GM12891 (cell line): ENCODE measurements at regions not wholly inside any gene's neighbourhood (a gene's known extent, or its start where the extent isn't known, plus 50 kb on each side); places are given as distances from the start of the nearest gene placed in this dataset.
"Not testable (repeated sequence)": the region's sequence is repeated elsewhere in the genome, so short reads cannot be mapped to it uniquely, and the experiment has no call there.

Source experiments
- DNase-seq: peaks from one replicate; pipeline ENCODE4 v3.0.0; 2011; ENCODE audit warnings: low spot score; ENCODE audit not compliant: insufficient read length
- FAIRE-seq: peaks from 2 replicates; lab custom pipeline; 2011; peaks lifted over from hg19 to GRCh38; lab: Jason Lieb, UNC
- PAX5 ChIP-seq: IDR thresholded peaks from 2 replicates; pipeline ENCODE4 v1.6.1; 2011; ENCODE audit warnings: low read length, moderate library complexity, mild to moderate bottlenecking; ENCODE audit not compliant: insufficient read depth, severe bottlenecking
- POLR2A ChIP-seq: IDR thresholded peaks from 2 replicates; pipeline ENCODE4 v1.6.1; 2011; ENCODE audit warnings: low read depth, low read length, control low read depth
- POLR2AphosphoS5 ChIP-seq: IDR thresholded peaks from 2 replicates; pipeline ENCODE4 v1.6.1; 2011; ENCODE audit warnings: low read depth, low read length, control low read depth
- POU2F2 ChIP-seq: IDR thresholded peaks from 2 replicates; pipeline ENCODE4 v1.6.1; 2011; ENCODE audit warnings: low read depth, mild to moderate bottlenecking, control low read depth, low read length, moderate library complexity
- SPI1 ChIP-seq: IDR thresholded peaks from 2 replicates; pipeline ENCODE4 v1.6.1; 2011; ENCODE audit warnings: low read depth, low read length, control low read depth
- TAF1 ChIP-seq: IDR thresholded peaks from 2 replicates; pipeline ENCODE4 v1.6.1; 2011; ENCODE audit warnings: low read depth, low read length, control low read depth

DNA sequence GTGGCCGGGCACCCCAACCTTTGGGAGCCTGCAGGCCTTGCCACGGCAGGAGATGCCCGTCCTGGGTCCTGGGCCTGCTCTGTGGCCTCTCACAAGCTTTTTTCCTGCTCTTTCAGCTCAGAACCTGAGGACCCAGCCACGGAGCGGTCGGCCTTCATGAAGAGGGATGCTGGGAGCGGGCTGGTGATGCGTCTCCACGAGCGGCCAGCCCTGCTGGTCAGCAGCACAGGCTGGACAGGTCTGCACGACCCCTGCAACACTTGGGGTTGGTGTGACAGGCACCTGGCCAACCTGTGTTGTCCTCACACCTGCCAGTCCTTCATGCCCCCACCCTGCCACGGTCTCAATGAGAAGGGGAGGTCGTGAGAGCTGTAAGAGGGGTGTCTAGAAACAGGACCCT is 170.0 kb downstream of the ADRA2C start:
- FAIRE-seq, result no peak
- DNase-seq, result no peak
- TF ChIP-seq PAX5 (no peak), POLR2A (no peak), TAF1 (no peak), POLR2AphosphoS5 (no peak), SPI1 (no peak), POU2F2 (no peak)

DNA sequence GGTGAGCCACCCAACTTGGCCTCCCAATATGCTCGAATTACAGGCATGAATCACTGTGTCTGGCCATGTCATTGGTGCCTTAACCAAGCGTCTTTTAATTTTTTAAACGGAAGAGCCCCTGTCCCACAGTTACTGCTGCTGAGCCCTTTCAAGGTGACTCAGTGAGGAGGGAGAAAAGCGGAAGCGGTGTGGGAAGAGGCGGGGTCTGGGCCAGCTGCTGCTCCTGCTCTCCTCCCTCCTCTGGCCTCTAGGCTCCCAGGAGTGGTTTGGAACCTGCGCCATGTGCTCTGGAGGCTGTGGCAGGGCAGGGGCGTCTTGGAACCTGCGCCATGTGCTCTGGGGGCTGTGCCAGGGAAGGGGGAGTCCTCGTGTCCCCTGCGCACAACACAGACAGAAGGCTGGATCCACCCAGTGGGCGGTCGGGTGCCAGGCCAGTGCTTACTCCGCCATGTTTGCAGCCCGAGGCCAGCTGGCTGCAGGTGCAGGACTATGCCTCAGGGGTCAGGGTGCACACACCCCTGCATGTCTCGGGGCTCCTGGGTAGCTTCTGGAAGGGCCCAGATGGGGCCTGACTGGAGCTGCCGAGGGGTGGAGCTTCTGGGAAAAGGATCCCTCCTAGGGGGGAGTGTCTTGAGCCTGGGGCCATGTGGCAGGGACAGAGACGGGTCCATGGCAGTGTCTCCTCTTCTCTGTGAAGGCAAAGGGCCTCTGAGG is 171.8 kb downstream of the ADRA2C start:
- DNase-seq, FAIRE-seq: not testable (repeated sequence)

DNA sequence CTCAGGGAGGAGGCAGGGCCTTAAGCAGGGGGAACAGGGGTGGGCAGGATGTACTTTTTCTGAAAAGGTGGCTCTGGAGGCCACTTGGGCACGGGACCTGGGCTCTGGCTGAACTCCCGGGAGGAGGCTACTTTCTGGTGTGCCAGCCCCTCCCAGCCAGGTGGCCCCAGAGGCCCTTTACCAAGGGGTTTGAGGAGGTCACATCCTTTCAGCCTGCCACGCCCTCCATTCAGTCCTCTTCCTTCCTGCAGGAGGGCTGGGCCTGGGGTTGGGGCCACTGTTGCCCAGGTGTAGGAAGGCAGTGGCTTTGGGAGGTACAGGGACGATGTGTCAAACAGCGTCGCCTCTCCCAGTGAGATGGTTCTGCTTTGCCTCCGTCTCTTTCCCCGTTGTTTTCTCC is 172.5 kb downstream of the ADRA2C start:
- FAIRE-seq, DNase-seq: not testable (repeated sequence)

DNA sequence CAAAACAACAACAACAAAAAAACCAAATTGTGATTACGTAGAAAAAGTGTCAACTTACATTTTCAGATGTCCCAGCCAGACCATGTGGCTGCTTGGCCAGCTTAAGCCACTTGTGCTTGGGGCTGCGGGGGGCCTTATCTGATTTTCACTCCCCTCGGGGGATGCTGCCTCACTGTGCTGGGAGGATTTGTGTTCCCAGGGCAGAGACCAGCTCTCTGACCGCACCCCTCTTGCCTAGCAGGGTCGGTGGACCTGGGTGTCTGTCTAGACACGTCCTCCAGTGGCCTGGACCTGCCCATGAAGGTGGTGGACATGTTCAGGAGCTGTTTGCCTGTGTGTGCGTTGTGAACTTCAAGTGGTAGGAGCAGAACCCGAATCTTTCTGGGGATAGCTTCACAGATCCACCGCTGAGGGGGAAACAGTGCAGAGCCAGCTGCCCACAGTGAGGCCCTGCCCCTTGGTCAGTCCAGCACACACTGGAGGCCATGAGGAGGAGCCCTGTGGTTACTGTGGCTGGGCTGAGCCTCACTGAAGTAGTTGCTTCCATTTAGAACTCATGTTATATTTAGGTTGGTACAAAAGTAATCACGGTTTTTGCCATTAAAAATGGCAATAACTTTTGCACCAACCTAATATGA is 173.9 kb downstream of the ADRA2C start:
- DNase-seq, FAIRE-seq: not testable (repeated sequence)

DNA sequence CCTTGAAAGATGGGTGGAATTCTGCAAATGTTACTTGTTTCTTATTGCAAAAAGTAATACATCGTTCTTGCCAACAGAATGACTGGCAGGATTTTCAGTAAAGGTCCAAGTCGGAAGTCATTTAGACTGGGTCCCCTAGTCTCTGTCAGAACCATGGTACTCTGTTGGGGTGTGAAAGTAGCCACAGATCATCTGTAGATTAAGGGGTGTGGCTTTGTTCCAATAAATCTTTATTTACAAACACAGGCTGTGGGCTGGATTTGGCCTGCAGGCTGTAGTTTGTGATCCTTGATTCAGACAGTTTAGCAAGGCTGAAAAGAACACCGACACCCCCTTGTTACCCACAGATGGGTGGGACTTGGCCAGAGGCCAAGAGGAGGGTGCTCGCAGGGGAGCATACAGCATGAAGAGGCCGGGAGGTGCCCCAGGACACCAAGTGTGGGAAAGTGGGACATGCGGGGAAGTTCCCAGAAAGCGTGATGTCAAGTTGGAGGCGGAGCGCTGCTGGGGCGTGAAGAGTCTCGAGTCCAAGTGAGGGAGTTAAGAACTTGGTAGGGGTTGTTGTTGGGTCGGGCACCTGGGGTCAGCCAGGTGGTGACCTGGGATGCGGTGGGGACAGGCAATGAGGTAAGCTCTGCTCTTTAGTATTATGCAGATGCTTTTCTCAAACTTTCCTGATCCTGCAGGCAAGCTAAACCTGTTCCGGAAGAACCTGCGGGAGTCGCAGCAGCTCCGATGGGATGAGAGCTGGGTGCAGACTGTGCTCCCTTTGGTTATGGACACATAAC is 175.7 kb downstream of the ADRA2C start:
- not testable (repeated sequence) for FAIRE-seq, DNase-seq

DNA sequence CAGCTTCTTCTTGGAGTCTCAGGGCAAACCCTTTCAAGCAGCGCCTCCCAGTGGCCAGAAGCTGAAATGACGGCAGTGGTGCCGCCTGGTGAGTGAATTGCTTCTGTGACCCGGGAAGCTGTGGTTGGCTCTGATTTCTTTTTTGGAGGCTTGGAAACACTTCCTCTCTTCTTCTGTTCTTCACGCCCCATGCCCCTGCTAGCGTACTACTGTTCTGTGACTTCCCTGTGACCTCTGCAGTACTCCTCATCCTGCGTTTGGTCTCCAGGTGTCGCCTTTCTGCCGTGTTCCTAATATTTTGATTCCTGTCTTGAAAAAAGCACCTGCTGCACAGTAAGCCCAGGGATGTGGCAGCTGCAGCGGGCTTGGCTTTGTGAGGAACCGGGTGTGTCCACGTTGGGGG is 176.4 kb downstream of the ADRA2C start:
- DNase-seq, FAIRE-seq: not testable (repeated sequence)

DNA sequence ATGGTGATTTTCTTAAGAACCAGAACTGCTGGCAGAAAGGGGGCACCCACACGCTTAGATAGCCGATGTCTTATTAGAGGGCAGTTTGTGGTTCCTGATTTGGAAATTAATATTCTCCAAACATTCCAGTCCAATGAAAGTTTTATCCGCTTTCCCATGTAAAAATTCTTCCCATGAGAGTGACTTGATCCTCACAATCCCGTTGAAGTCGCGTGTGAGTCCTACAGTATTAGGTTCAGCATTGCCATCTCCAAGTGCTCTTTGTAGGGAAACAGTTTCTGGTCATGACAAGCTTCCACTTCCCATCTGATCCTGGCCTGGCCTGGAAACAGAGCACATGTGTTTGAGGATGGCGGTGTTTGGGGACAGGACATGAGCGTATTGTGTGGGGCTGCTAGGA is 176.9 kb downstream of the ADRA2C start:
- not testable (repeated sequence) for DNase-seq, FAIRE-seq

DNA sequence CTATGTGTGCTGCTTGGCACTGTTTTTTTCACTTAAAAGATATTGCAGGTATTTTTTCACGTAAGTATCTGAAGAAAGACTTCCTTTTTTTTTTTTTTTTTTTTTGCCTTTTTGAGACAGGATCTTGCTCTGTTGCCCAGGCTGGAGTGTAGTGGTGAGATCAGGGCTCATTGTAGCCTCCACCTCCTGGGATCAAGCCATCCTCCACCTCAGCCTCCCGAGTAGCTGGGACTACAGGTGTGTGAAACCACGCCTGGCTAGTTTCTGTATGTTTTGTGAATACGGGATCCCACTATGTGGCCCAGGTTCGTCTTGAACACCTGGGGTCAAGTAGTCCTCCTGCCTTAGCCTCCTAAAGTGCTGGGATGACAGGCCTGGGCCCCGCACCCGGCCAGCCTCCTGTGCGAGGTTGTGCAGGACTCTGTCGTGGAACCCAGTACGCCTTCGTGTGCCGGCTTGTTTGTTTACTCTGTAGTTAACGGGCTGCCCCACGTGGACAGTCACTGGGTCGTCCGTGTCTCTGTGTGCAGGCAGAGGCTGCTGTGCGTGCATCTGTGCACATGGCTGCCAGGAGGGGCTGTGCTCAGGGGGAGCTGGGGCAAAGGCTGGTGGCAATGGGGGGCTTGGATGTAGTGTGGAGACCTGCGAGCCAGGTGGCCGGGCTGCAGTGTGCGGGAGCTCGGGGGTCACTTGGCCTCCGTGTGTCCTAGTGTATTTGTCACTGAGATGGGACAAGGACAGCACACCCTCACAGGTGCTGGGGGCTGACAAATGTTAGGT is 179.5 kb downstream of the ADRA2C start:
- DNase-seq, result no peak
- FAIRE-seq, result no peak
- no peak for TF ChIP-seq TAF1
- no peak for TF ChIP-seq POLR2A
- TF ChIP-seq SPI1, result no peak
- no peak for TF ChIP-seq PAX5

DNA sequence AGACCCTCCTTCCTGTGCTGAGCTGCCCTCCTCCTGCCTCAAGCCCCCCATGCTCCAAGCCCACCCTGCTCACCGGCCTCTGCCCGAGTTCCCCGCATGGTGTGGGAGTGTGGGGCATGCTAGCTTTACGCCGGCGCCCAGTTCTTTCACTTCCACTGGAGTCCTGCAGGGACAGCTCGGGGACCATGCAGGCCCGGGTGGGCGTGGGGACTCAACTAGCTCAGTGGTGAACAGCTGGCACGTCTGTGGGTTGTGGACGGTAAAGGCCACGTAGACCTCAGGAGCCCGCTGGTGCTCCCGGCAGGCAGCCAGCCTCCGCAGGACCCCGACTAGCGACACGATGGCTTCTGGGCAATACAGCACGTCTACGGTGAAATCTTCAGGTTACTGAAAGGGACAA is 180.4 kb downstream of the ADRA2C start:
- DNase-seq, FAIRE-seq: not testable (repeated sequence)

DNA sequence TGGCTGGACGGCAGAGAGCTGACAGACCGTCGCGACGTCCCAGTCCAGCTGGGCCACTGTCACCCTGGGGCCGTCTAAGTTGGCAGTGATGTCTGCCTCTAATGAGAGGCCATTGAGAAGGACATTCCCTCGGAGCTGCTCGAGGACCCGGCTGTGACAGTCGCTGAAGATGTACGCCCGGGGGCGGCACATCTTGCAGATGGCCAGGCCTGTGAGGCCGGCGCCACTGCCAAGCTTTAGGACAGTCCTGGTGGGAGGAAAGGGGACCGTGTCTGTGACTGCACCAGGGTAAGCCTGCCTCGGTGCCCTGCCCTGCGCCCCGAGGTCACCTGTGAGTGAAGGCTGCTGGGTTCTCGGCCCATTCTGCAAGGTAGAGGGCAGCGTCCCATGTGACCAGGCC is 181.6 kb downstream of the ADRA2C start:
- FAIRE-seq, DNase-seq: not testable (repeated sequence)

DNA sequence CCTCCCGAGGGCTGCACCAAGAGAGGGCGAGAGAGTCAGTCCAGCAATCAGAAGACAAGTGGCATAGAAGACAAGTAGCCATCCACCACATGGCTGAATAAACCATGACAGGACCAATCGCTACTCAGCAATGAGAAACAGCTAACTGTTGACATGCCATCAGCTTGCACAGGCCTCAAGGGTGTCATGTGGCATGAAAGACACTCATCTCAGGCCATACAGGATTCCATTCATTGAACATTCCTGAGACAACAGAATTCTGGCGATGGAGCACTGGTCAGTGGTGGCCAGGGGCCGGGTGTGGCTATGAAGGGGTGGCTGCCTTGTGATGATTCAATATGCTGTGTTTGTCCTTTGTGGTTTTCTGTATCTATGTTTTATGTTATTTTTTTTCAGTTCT is 182.0 kb downstream of the ADRA2C start:
- FAIRE-seq, DNase-seq: not testable (repeated sequence)

DNA sequence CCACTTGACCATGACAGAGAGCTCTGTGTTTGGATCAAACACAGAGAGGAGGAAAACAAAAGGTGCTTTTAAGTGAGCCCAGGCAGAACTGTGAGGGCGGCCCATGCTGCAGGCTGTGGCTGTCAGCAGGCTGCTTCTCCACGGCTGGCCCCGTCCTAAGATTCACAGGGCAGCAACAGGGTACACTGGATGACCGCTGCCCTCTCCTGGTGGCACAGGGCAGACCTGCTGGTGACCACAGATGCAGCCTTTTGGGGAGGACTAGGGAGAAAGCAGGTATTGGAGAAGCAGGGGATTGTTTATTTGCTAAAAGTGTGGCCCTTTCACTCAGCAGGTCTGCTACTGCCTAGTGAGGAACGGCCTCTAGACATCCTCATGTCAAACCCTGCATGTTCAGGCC is 183.7 kb downstream of the ADRA2C start:
- not testable (repeated sequence) for FAIRE-seq, DNase-seq

DNA sequence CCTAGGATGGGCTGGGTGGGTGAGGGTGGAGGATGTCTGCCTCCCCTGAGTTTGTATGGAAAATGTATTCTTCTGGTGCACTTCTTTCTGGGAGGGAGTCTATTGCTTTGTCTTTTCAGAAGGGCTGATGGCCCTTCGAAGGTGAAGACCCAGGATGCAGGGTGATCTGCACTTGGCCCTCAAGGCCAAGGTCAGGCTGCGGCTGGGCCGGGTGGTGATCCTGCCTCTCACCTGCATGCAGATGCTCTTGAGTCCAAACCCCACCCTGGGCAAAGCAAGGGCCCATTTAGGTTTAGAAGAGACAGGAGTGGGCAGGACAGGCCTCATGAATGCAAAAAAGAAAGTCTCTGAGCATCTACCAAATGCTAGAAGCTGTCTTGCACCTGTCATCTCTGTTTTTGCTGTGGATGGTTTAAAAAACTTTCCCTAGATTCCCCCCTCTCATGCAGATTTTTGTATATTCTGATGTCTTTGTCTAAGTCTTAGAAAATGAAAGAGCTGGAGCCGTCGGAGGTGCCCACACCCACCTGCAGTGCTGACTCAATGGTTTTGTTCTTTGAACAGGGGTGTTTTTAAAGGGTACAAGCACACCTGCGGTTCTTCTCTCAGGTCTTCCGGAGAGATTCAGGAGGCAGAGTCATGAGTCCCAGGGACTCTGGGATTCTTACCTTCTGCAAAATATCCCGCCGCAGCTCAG is 186.4 kb downstream of the ADRA2C start:
- FAIRE-seq, DNase-seq: not testable (repeated sequence)

DNA sequence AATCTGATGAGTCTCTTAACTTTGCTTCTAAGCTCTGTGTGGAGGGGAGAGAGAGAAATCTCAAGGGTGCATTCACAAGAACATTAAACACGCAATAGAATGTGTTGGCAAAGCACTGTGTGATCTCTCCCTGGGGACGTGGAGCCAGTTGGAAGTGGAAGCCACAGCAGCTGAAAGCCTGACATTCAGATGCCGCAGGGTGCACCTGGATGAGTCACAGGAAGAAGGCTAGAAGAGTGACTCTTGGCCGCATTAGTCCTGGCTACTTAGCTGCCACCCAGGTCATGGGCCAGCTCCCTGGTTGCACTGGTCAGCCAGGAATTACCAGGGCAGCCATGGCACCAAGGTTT is 186.9 kb downstream of the ADRA2C start:
- DNase-seq, result not testable (repeated sequence)

DNA sequence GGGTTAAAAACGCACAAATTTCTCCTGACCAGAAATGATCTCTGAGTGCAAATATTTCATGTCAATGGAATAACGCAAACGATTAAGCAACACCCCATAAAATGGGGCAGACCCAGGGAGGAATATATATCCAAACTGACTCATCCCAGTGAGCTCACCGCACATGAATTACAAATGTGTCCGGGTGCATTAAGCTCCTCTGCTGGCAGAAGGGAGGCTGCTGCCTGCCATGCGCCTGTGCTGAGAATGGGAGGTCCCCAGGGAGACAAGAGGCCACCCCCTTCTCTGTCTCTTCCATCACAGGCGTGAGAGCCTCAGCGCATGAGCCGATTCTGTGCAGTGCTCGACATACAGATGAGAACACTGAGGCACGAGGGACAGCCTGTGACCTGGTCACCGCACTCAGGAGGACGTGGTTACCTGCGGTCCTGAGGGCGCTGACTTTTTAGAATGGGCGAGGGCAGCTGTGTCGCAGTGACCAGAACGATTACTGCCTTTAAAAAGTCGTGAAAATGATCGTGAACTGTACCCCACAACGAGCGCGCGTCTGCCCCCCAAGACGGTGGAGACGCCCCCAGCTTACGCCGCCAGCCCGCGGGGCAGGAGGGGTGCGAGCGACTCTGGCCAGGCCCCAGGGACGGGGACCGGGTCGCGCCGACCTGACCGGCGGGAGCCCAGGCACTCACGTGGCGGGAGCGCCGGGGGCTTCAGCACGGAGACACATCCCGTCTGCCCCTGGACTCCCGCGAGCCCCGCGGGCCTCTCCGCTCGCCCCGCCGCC is 188.5 kb downstream of the ADRA2C start:
- FAIRE-seq, result not testable (repeated sequence)
- peak; percentile 51 for DNase-seq

More for the DNA sequence above, 186.9 kb downstream of the ADRA2C start:
- not testable (repeated sequence) for FAIRE-seq
